CD14-positive monocyte (primary cell): ENCODE measurements at regions not wholly inside any gene's neighbourhood (a gene's known extent, or its start where the extent isn't known, plus 50 kb on each side); places are given as distances from the start of the nearest gene placed in this dataset.

Source experiments
- DNase-seq, 3 donors: peaks; one replicate each; pipeline ENCODE4 v3.0.0-alpha.2; 2011 to 2022
- H2AFZ ChIP-seq: 2 replicates; pipeline ENCODE4 v1.6.0; 2012; ENCODE audit warnings: mild to moderate bottlenecking, low read depth, low read length, inconsistent platforms; ENCODE audit not compliant: insufficient read depth, poor library complexity, severe bottlenecking
- H3K27ac ChIP-seq, 2 donors: 1 replicate in 1 of 2; 2 replicates in 1 of 2; pipeline ENCODE4 v1.5.1; 2012 to 2013; ENCODE audit warnings: low read length in 2 of 2, control low read depth in 1 of 2, inconsistent platforms in 1 of 2, low read depth in 1 of 2, mild to moderate bottlenecking in 1 of 2
- H3K27me3 ChIP-seq, 2 donors: one replicate each; pipeline versions ENCODE4 v1.6.0 to v1.6.1; 2011 to 2013; ENCODE audit warnings: low read length in 2 of 2; ENCODE audit not compliant: control insufficient read depth in 2 of 2, insufficient read depth in 2 of 2
- H3K36me3 ChIP-seq, 2 donors: replicated peaks in 1 of 2; 1 replicate in 1 of 2; 2 replicates in 1 of 2; pipeline versions ENCODE4 v1.5.1 to v1.6.1; 2012 to 2013; ENCODE audit warnings: low read length in 2 of 2, control low read depth in 1 of 2, inconsistent platforms in 1 of 2, mild to moderate bottlenecking in 1 of 2; ENCODE audit not compliant: insufficient read depth in 2 of 2, control insufficient read depth in 1 of 2
- H3K4me1 ChIP-seq, 2 donors: 1 replicate in 1 of 2; 2 replicates in 1 of 2; pipeline versions ENCODE4 v1.5.1 to v1.6.1; 2012 to 2013; ENCODE audit warnings: low read length in 2 of 2, control low read depth in 1 of 2, inconsistent platforms in 1 of 2, mild to moderate bottlenecking in 1 of 2, moderate library complexity in 1 of 2; ENCODE audit not compliant: insufficient read depth in 2 of 2, control insufficient read depth in 1 of 2
- H3K4me2 ChIP-seq: replicated peaks from 2 replicates; pipeline ENCODE3; 2012; ENCODE audit warnings: low read length, moderate library complexity, mild to moderate bottlenecking; ENCODE audit not compliant: poor library complexity, severe bottlenecking; ENCODE audit errors: extremely low read depth
- H3K4me3 ChIP-seq, 3 experiments: fragments of 200-600 bp in 1 of 3; sonication (generic) in 1 of 3; replicated peaks in 1 of 3; 1 replicate in 2 of 3; 2 replicates in 1 of 3; pipeline ENCODE4 v1.5.1; 2011 to 2013; ENCODE audit warnings: low read length in 3 of 3, mild to moderate bottlenecking in 3 of 3, control low read depth in 2 of 3, low read depth in 2 of 3, inconsistent platforms in 1 of 3, moderate library complexity in 1 of 3
- H3K79me2 ChIP-seq: 2 replicates; pipeline ENCODE4 v1.6.0; 2012; ENCODE audit warnings: mild to moderate bottlenecking, control low read depth, inconsistent platforms, low read length, moderate library complexity; ENCODE audit not compliant: insufficient read depth
- H3K9ac ChIP-seq: 2 replicates; pipeline ENCODE4 v1.6.0; 2017; ENCODE audit warnings: low read length, mild to moderate bottlenecking; ENCODE audit not compliant: insufficient read depth, poor library complexity, severe bottlenecking
- H3K9me3 ChIP-seq, 2 donors: replicated peaks in 1 of 2; 1 replicate in 1 of 2; 2 replicates in 1 of 2; pipeline versions ENCODE4 v1.5.1 to v1.6.1; 2012 to 2013; ENCODE audit warnings: low read length in 2 of 2, control low read depth in 1 of 2; ENCODE audit not compliant: control insufficient read depth in 1 of 2, insufficient read depth in 1 of 2
- H4K20me1 ChIP-seq: 2 replicates; pipeline ENCODE4 v1.6.0; 2012; ENCODE audit warnings: mild to moderate bottlenecking, low read length, control low read depth, moderate library complexity; ENCODE audit not compliant: insufficient read depth
- H3K27ac Mint-ChIP-seq, 7 donors: one replicate each; pipeline ENCODE4 v1.8.0; 2020; ENCODE audit warnings: mild to moderate bottlenecking in 7 of 7, mixed read lengths in 7 of 7, moderate library complexity in 6 of 7, inconsistent platforms in 2 of 7
- H3K27me3 Mint-ChIP-seq, 3 donors: one replicate each; pipeline ENCODE4 v1.8.0; 2021 to 2022; ENCODE audit warnings: low read depth in 3 of 3, mild to moderate bottlenecking in 3 of 3, mixed read lengths in 3 of 3, moderate library complexity in 3 of 3, inconsistent platforms in 1 of 3
- H3K36me3 Mint-ChIP-seq, 2 donors: one replicate each; pipeline ENCODE4 v1.8.0; 2020; ENCODE audit warnings: mixed read lengths in 2 of 2, inconsistent platforms in 1 of 2, mild to moderate bottlenecking in 1 of 2
- H3K4me1 Mint-ChIP-seq: one replicate; pipeline ENCODE4 v1.8.0; 2020; ENCODE audit warnings: mild to moderate bottlenecking, mixed read lengths
- H3K4me3 Mint-ChIP-seq, 2 donors: one replicate each; pipeline ENCODE4 v1.8.0; 2020; ENCODE audit warnings: mild to moderate bottlenecking in 2 of 2, mixed read lengths in 2 of 2, moderate library complexity in 1 of 2
- H3K9me3 Mint-ChIP-seq, 7 donors: one replicate each; pipeline ENCODE4 v1.8.0; 2020 to 2022; ENCODE audit warnings: mixed read lengths in 7 of 7, mild to moderate bottlenecking in 6 of 7, moderate library complexity in 6 of 7, inconsistent platforms in 2 of 7
- WGBS: methylation state at CpG from one replicate; pipeline ENCODE4 v1.1.5; 2013; ENCODE audit warnings: missing lambda C conversion rate; ENCODE audit not compliant: insufficient coverage; 5-methylcytosine and 5-hydroxymethylcytosine counted together
- intact Hi-C, 2 donors: fragments of 100-400 bp; cut with micrococcal nuclease; formaldehyde crosslinking; loops; one replicate each; pipeline versions ENCODE4 v1.15.0 to v1.15.1; 2023
- TF ChIP-seq, protein P1 (sequence below): fragments of 200-600 bp; IDR thresholded peaks from one replicate; pipeline ENCODE4 v1.8.0; 2022; ENCODE audit warnings: antibody characterized with exemption, mild to moderate bottlenecking

DNA sequence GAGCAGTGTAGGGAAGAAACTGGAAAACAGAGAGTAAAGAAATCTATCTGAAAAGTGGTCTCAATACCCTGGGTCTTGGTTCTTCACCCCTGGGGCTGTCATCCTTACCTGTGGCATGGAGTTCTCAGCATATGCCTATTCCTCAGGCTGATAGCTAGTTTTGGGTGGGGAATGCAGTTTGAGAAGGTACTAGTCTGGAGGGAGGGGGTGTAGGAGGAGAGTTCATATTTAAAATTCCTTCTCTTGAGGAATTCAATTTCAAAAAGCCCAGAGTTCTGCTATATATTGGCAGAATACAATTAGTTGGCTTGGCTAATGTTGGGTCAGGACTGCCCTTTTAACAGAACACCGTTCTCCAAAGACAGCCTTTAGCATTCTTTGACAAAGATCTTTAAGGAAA lies 82.9 kb upstream of the NPHP3 start:
- H3K4me1 Mint-ChIP-seq = no peaks in the 10 kb centered on the region
- H3K9me3 Mint-ChIP-seq = peaks cover 0 to 4% (median 0%) of the 10 kb centered on the region in 7 donors
- Histone ChIP-seq H2AFZ (no peak overlapping the region), H3K9ac (no peak overlapping the region), H3K9me3 (no peaks in the 10 kb centered on the region), H3K27me3 (no peaks in the 10 kb centered on the region), H3K4me2 (no peak overlapping the region), H3K27ac (no peak overlapping the region), H3K79me2 (no peaks in the 10 kb centered on the region), H3K4me1 (no peaks in the 10 kb centered on the region), H3K4me3 (no peak overlapping the region), H4K20me1 (no peaks in the 10 kb centered on the region), H3K36me3 (no peaks in the 10 kb centered on the region)
- H3K36me3 Mint-ChIP-seq = no peaks in the 10 kb centered on the region
- 100% methylated on average over 1 of the region's 1 CpG for WGBS
- intact Hi-C loops = no loop called here
- TF ChIP-seq, protein P1, sequence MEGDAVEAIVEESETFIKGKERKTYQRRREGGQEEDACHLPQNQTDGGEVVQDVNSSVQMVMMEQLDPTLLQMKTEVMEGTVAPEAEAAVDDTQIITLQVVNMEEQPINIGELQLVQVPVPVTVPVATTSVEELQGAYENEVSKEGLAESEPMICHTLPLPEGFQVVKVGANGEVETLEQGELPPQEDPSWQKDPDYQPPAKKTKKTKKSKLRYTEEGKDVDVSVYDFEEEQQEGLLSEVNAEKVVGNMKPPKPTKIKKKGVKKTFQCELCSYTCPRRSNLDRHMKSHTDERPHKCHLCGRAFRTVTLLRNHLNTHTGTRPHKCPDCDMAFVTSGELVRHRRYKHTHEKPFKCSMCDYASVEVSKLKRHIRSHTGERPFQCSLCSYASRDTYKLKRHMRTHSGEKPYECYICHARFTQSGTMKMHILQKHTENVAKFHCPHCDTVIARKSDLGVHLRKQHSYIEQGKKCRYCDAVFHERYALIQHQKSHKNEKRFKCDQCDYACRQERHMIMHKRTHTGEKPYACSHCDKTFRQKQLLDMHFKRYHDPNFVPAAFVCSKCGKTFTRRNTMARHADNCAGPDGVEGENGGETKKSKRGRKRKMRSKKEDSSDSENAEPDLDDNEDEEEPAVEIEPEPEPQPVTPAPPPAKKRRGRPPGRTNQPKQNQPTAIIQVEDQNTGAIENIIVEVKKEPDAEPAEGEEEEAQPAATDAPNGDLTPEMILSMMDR = no peak
- H3K27ac Mint-ChIP-seq = no peak overlapping the region
- peaks cover 0 to 2% (median 1%) of the 10 kb centered on the region in 3 donors for H3K27me3 Mint-ChIP-seq
- no peak overlapping the region for H3K4me3 Mint-ChIP-seq
- DNase-seq = no peak

DNA sequence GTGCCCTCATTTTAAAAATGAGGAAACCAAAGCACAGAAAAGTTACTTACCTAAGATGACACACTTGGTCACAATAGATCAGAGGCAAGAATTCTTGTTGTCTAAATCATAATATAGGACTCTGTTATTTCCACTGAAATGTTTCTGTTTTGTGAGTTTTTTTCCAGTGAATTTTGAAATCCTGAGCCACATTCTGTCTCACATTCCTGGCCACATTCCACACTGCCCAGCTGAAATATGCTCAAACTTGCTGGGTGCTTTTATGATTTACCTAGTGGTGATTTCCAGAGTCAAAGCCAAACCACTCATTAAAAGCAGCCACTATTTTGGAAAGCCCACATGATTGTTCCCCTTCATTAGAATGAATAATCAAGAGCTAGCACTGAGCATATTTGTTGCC lies 82.3 kb upstream of the NPHP3 start:
- Histone ChIP-seq H3K9ac (no peak overlapping the region), H3K4me3 (no peak overlapping the region), H3K4me2 (no peak overlapping the region), H3K27ac (no peak overlapping the region), H3K9me3 (no peaks in the 10 kb centered on the region), H2AFZ (no peak overlapping the region), H3K27me3 (no peaks in the 10 kb centered on the region), H3K79me2 (no peaks in the 10 kb centered on the region), H4K20me1 (no peaks in the 10 kb centered on the region), H3K36me3 (no peaks in the 10 kb centered on the region), H3K4me1 (no peaks in the 10 kb centered on the region)
- Mint-ChIP-seq H3K27me3 (peaks cover 0 to 2% (median 1%) of the 10 kb centered on the region in 3 donors), H3K27ac (no peak overlapping the region), H3K4me1 (no peaks in the 10 kb centered on the region), H3K9me3 (peaks cover 0 to 3% (median 0%) of the 10 kb centered on the region in 7 donors), H3K36me3 (no peaks in the 10 kb centered on the region), H3K4me3 (no peak overlapping the region)
- intact Hi-C loops = no loop called here
- DNase-seq = no peak
- TF ChIP-seq, protein P1 = no peak
